ENCODE measurements at regions not wholly inside any gene's neighbourhood (a gene's known extent, or its start where the extent isn't known, plus 50 kb on each side); places are given as distances from the start of the nearest gene placed in this dataset.
A peak's percentile ranks its signal among the peaks of the same experiment; 100 is the strongest.

DNA sequence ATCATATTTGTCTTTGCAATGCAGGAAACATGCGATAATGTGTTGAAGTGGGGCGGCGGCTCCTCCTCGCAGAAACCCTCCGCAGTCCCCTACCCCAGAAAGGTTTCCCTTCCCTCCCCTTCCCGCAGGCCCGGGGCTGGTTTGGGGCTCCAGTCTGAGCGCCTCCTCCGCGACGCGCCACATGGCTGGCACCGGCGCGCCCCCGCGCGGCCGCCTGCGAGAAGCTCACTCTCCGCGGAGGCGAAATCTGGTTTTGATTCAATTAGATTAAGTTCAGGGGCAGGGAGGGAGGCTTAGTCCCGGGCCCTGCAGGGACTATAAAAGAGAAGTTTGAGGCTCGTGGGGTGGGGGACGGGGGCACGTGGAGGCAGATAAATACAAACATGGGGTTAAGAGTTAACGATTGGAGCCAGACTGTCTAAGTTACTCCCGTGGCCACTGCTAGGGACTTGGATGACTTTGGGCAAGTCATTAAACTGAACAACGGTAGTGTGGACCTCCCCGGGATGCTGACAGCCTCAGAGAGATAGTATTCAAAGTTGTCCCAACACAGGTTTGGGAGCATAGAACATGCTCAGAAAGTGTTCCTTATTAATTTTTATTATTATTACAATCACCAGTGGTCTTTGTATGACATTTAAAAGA, 69.4 kb downstream of the MSX2 start:
- TF ChIP-seq, protein P1, sequence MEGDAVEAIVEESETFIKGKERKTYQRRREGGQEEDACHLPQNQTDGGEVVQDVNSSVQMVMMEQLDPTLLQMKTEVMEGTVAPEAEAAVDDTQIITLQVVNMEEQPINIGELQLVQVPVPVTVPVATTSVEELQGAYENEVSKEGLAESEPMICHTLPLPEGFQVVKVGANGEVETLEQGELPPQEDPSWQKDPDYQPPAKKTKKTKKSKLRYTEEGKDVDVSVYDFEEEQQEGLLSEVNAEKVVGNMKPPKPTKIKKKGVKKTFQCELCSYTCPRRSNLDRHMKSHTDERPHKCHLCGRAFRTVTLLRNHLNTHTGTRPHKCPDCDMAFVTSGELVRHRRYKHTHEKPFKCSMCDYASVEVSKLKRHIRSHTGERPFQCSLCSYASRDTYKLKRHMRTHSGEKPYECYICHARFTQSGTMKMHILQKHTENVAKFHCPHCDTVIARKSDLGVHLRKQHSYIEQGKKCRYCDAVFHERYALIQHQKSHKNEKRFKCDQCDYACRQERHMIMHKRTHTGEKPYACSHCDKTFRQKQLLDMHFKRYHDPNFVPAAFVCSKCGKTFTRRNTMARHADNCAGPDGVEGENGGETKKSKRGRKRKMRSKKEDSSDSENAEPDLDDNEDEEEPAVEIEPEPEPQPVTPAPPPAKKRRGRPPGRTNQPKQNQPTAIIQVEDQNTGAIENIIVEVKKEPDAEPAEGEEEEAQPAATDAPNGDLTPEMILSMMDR (IDR thresholded peaks at IDR 0.05; ENCODE audit: low read length): peak; percentile 94
- TF ChIP-seq EZH2 (IDR thresholded peaks at IDR 0.05; ENCODE audit: borderline replicate concordance, low read length): no peak

Data from OCI-LY1 (cell line).